D721Med (cell line): ENCODE measurements at regions not wholly inside any gene's neighbourhood (a gene's known extent, or its start where the extent isn't known, plus 50 kb on each side); places are given as distances from the start of the nearest gene placed in this dataset.

Experiments used
- DNase-seq: peaks from one replicate; pipeline ENCODE4 v3.0.0; 2011; ENCODE audit warnings: low spot score; ENCODE audit not compliant: insufficient read length
- FAIRE-seq: peaks from 2 replicates; lab custom pipeline; 2011; peaks lifted over from hg19 to GRCh38; lab: Jason Lieb, UNC
- TF ChIP-seq, protein P1 (sequence below): IDR thresholded peaks from 2 replicates; pipeline ENCODE4 v1.5.1; 2012; ENCODE audit warnings: mild to moderate bottlenecking, control low read depth; ENCODE audit not compliant: insufficient read depth; ENCODE audit errors: missing control alignments

DNA sequence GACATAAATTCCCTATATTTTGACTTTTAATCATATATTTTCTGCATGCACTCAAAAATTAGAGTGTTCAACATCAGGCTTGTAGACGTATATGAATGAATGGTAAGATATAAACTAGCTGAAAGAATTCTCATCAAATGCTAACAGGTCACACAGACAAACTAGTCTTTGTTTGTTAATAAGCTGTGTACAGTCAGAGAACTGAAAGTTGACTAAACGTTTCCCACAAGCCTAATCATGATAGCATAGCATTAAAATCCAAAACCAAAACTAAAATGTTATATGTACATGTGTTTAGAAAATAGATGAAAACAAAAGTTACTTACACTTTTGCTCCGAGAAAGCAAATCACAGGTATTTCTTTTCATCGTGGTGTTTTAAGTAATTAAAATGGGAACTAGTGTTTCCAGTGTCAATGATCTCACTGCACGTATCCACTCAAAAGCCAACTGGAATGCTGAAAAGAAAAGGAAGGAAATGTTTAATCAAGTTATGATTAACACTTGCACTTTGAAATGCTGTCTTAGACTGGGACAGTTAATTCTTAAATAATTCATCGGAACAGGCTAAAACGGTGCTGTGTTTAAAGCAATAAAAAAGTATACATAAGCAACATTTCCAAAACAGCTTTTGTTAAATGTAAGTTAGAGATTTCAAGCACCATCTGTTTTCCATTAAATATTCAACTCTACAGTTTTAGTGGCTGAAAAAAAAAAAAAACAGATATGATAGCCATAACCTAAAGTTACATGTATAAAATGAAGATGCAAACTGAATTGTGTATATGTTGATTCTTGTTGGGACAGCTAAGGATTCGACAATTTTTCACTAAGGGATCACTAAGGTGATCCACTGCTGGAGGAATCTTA lies 291.9 kb upstream of the PDE4D start:
- DNase-seq (no peak), FAIRE-seq (no peak)
- TF ChIP-seq, protein P1, sequence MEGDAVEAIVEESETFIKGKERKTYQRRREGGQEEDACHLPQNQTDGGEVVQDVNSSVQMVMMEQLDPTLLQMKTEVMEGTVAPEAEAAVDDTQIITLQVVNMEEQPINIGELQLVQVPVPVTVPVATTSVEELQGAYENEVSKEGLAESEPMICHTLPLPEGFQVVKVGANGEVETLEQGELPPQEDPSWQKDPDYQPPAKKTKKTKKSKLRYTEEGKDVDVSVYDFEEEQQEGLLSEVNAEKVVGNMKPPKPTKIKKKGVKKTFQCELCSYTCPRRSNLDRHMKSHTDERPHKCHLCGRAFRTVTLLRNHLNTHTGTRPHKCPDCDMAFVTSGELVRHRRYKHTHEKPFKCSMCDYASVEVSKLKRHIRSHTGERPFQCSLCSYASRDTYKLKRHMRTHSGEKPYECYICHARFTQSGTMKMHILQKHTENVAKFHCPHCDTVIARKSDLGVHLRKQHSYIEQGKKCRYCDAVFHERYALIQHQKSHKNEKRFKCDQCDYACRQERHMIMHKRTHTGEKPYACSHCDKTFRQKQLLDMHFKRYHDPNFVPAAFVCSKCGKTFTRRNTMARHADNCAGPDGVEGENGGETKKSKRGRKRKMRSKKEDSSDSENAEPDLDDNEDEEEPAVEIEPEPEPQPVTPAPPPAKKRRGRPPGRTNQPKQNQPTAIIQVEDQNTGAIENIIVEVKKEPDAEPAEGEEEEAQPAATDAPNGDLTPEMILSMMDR, result no peak

DNA sequence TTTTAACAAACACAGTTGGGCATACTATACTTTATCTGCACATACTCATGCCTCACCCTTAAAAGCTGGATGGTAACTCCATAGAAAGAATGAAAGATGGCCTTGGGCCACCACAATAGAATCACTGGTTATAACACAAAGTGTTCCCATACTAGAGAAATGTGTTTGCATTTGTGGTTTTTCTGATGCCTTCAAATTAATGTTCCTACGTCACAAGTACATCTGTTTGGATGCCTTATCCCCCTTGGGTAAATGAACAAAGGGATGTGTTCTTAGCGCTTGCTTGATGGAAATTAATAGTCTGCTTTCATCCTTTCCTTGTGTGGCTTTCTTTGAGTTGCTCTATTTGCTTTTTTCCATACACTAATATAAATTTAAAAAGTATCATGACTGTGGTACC lies 291.1 kb upstream of the PDE4D start:
- DNase-seq, result no peak
- FAIRE-seq, result no peak
- TF ChIP-seq, protein P1, result no peak

DNA sequence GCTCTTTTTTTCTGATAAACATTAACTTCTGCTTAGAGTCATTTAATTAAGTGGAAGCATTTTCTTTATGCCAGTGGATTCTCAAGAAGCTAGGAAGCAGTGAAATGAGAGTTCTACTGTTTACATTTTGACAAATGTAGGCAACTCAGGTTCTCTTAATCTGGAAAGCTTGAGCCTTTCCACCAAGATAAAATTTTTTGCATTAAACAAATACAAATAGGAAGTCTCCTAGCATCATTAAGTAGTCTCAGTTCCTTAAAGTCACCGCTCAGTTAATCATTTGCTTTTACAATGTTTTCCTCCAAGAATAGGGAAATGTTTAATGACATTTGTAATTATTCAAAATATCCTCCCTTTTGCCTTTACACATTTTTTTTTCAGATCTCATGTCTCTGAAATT lies 290.4 kb upstream of the PDE4D start:
- TF ChIP-seq, protein P1, result no peak
- DNase-seq (no peak), FAIRE-seq (no peak)

DNA sequence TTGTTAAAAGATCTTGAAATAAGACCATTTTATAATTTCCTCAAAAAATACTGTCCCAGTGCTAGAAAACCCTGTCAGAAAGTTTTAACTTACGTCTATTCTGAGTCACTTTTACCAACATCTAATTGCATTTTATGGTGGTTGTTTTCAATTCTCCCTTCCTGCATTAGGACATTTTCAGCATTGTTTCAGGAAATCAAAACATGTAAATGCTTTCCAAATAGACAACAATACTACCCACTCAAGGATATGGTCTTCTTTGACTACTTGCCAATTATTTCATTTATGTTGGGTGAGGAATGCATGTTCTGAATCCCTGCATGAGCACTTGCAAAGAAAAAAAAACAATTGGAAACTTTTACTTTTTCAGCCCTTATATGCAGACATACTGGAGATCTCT lies 284.6 kb upstream of the PDE4D start:
- no peak for DNase-seq
- TF ChIP-seq, protein P1, result no peak
- no peak for FAIRE-seq

DNA sequence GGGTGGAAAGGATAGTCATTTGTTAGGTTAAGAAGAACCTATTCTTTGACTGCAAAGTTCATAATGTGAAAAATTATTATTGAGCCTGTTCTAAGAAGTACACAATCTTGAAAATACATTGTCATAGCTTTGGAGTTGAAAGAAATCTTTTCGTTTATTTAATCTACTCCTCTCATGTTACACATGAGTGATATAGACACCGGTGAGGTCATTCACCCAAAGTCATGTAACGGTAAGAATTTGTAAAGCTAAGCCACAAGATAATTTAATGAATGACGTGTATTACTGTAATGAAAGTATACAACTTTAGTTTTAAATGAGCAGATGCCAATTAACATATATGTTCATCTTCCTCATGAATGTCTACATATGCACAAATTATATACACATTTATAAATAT lies 284.1 kb upstream of the PDE4D start:
- FAIRE-seq, result no peak
- TF ChIP-seq, protein P1, result no peak
- no peak for DNase-seq

DNA sequence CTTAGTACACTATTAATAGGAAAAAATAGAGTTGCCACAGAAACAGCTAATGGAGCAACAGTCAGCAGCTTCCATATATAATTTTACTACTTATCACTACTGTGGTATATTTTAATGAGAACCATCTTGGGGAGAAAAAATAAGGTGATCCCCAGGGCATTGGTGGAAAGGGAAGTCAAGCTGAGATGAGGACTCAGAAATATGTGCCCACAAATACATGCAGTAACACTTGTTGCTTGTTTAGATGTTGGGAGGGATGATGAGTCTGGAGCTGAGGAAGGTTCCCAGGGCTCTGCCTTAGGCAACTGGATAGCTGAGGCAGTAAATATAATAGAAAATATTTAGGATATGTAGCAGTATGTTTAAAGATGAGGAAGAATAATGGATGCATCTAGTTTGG lies 280.1 kb upstream of the PDE4D start:
- FAIRE-seq (no peak), DNase-seq (no peak)
- TF ChIP-seq, protein P1, result no peak

DNA sequence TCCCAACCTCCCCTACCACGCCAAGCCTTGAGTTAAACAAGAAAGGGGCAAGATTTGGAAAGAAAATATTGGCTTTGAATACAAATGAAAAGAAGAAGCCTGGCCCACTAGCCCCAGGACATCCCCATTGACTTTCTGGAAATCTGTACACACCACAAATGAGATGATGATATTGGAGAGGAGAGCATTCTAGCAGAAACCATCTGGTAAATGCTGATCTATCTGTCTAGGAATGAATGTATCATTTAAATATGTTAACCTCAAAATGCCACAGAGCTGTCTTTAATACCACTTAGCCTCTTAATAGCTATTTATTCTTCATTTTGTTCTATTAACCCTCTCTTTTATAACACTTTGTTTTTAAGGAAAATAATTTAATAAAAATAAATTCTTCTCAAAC lies 270.2 kb upstream of the PDE4D start:
- FAIRE-seq (no peak), DNase-seq (no peak)

More for the DNA sequence above, 270.2 kb upstream of the PDE4D start:
- TF ChIP-seq, protein P1, result no peak
